GM08714 (cell line): ENCODE measurements at regions not wholly inside any gene's neighbourhood (a gene's known extent, or its start where the extent isn't known, plus 50 kb on each side); places are given as distances from the start of the nearest gene placed in this dataset.

Source experiments
- H3K4me3 ChIP-seq: fragments of 200-500 bp; sonication (Bioruptor generic); 2 replicates; pipeline ENCODE4 v1.5.1; 2014; ENCODE audit warnings: mild to moderate bottlenecking, low read length, inconsistent platforms
- ZNF274 ChIP-seq: IDR thresholded peaks from 2 replicates; pipeline ENCODE4 v1.6.1; 2012; ENCODE audit warnings: mild to moderate bottlenecking, low read depth, low read length

DNA sequence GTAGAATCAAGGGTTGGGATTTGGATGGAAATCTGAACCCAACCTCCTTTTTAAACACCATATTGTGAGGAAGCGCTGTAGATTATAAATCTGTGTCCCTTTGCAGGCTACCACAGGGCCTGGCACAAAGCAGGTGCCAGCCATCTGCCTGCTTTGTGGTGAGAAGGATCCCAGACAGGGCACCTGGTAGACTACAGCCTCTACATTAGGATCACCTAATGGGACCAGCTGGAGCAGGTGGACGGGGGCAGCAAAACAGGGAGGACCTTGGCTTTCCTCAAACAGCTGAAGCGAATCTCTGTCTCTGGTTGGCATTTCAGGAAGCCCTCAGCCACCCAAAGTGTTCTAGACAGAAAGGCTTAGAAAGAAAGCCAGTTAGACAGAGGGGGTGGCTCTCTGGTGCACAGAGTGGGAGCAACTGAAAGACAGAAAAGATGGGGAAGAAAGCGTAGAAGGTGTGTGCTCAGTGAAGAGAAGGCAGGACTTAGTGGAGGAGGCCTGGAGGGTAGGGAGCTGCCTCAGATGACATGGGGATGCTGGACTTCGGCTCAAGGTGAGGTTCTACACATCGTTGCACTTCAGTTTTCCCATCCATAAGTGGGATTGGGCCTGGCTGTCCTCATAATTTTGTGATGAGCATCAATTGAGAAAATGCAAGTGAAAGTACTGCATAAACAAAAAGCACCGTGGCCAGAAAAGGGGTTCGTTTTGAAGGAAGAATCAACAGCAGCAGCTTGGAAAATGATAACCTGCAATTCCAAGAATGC lies 350.8 kb downstream of the CYRIA start:
- no peak for TF ChIP-seq ZNF274
- H3K4me3 ChIP-seq = no peak overlapping the region

DNA sequence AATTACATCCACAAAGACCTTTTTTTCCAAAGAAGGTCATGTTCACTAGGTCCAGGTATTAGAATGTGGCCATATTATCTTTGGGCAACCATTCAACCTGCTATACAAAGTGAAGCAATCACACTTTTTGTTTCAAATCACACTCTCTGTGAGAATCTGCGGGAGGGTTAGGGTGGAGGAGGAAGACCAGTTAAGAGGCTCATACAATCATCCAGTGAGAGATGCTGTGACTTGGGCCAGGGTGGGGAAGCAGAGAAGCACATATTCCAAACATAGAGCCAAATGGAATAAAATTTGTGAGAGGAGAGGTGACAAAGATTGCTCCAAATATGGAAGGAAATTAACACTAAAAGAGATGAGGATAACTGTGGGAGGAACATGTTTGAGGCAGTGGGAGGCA lies 351.6 kb downstream of the CYRIA start:
- no peak overlapping the region for H3K4me3 ChIP-seq
- no peak for TF ChIP-seq ZNF274

DNA sequence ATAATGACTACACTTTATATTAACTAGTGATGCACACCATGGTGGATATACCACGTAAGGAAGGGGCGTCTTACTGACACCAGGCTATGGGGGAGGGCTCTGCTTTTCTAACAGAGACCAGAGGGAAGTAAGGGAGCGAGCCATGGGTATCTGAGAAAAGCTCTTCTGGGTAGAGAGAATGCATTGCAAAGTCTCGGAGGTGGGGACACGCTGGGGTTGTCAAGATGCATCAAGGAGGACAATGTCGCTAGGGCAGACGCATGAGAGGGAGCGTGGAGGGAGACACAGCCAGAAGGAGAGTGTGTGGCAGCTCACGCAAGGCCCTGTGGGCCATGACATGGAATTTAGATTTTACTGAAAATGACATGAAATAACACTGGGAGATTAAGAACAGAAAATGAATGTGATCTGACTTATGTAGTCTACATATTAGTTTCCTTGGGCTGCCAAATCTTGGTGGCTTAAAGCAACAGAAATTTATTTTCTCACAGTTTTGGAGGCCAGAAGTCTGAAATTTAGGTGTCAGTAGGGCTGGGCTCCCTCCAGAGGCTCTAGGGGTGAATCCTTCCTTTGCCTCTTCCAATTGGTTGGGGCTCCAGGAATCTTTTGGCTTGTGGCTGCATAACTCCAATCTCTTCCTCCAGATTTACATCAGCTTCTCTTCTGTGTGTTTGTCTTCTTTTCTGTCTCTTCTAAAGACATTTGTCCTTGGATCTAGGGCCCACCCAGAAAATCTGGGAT lies 352.2 kb downstream of the CYRIA start:
- TF ChIP-seq ZNF274 = no peak
- H3K4me3 ChIP-seq = no peak overlapping the region

DNA sequence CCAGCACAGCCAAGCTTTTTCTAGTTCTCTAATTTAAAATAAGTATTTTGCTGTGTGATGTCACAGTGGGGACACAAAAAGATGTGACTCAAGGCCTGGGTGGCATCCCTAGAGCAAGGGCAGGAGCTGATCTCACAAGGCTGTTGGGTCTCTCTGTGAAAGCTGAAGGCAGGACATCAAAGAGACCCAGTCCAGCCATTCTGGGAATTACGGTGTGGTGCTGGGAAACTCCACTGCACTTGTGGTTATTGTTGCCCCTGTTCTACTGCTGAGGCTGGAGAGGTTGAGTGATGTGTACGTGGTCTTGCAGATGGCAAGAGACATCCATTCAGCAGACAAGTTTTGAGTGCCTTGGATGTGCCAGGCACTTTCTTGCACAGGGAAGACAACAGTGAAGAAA lies 352.9 kb downstream of the CYRIA start:
- no peak overlapping the region for H3K4me3 ChIP-seq
- TF ChIP-seq ZNF274 = no peak

DNA sequence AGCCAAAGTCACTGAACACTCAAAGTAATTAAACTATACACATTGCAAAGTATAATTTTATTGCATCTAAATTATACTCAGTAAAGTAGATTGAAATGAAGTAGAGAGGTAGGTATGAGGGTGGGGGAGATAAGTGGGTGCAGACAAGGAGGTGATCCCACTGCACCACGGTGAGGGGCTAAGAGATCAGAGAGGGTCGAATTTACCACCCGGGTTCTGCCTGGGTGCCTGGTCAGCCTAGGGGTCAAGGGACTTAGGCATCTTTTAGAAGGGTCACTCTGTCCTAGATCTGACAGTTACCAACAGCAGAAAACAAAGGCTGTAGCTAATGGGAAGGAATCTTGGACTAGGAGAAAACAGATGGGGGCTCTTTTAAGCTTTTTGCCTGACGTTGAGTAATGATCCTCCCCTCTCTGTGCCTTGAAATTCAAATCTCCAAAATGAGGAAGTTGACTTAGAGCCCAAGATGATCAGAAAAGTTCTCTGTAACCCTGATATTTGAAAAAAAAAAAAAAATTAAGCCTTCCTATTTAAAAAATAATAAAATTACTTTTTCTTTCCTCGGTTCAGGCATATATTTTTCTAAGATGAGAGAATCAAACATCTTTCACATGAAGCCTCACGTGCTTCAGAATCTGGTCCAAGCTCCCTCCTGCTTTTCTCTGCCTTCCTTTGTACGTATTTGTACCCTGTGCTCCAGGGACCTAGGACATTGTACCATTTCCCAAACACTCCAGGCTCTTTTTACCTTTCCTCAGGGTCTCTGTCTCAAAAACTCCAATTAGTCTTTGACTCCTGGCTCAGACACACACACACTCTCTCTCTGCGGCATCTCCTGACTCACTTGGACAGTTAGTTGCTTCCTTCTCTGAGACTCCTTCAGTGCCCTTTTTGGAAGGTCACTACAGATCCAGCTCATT lies 353.9 kb downstream of the CYRIA start:
- H3K4me3 ChIP-seq = no peak overlapping the region
- TF ChIP-seq ZNF274 = no peak

DNA sequence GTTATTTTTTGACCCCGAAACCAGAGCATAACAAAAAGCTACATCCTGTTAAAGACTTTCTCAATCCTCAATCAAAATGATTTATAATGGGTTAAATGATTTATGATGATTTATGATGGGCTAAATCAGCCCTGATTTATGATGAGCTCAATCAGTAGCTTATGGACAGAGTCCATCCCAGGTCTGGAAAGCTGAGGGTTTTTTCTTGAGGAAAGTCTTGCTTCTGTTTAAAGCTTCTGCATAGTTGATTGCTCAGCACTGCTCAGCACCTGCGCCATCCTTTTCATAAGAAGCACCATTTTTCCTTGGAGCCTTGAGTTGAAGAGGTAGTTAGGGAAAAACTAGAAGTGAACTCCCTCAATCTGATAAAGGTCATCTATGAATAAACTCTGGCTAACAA lies 356.8 kb downstream of the CYRIA start:
- no peak for TF ChIP-seq ZNF274
- no peak overlapping the region for H3K4me3 ChIP-seq

DNA sequence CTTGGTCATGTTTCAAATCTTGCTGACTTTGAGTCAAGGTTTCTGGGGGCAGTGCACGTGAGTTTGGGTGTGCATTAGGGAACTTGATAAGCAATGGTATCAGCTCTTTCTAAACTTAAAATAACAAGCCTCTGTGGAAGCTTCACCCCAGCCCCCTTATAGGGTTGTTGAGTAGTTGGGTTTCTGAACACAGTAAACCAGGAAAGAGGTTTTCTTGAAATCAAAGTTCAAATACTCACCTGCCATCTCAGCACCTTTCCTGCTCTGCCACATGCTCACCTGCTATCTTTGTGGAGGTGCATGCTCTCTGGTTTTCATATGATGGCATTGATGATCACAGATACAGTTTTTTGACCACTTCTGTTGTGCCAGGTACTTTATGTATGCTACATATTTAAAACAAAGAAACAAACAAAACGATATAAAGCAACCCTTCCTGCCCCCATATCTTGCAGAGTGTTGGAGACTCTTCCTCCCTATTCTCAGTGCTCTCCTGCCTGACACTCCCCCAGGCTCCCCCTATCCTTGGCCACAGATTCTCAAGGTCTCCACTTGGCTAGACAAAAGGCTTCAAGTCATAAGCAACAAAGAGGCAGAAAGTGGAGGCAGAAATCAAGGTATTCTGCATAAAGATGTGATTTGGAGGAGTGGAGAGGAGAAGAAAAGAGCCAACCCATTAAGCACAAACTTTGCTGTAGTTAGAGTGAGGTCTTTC lies 360.6 kb downstream of the CYRIA start:
- no peak overlapping the region for H3K4me3 ChIP-seq
- no peak for TF ChIP-seq ZNF274

DNA sequence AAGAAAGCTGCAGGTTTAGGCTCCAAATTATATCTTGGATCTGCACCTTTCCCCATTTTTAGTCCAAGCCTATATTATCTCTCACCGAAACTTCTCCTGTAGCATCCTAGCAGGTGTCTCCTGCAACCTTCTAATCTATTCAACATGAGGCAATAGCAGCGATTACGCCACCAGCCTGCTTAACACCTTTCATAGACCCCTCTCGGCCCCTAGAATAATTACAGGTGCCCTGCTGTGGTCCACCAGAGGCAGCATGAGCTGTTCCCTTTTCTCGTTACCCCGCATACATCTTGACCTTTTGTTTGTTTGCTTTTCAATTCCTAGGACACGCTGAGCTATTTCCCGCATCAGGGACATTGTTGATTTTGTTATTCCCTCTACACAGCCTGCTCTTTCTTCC lies 361.9 kb downstream of the CYRIA start:
- no peak overlapping the region for H3K4me3 ChIP-seq
- no peak for TF ChIP-seq ZNF274

DNA sequence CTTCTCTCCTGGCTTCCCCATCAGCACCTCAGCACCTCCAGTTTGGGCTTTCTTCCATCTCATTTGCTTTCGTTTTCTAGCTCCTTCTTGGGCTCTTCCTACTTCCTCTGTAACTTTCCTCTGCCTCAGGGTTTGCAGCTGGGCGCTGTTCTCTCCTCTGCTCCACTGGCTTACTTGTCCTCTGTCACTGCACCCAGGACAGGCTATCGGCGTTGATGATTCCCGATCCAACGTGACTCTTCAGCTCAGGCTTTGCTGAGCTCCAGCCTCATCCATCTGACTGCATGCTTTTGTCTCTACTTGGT lies 362.4 kb downstream of the CYRIA start:
- no peak overlapping the region for H3K4me3 ChIP-seq
- no peak for TF ChIP-seq ZNF274

DNA sequence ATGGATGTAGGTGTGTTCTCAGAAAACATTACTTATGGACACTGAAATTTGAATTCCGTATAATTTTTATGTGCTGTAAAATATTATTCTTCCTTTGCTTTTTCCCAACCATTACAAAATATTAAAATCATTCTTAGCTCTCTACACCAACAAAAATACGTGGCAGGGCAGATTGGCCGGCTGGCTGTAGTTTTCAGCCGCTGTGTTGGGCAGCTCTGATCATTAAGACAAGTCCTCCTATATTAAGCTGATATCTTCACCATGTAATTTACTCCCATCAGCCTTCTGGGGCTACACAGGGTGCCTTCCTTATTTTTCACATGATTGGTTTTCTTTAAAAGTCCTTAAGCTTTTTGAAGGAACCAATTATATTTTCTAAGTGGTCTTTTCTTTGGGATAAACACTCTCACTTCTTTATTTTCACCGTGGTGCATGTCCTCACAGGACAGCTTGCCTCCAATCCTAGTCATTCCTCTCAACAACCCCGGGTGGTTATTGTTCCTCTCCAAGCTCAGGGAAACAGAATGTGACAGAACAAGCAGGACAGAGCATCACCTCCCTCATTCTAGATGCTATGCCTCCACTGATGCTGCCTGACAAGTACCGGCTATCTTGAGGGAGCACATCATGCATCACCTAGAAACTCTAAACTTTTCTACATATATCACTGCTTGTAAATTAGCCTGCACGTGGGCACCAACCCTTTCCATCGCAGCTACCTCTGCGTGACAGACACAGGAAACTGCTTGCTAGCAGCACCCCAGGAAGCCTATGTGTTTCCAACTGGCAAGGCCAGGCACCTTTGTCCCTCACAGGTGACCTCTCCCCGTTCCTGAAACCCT lies 362.3 kb downstream of the MYCN start:
- TF ChIP-seq ZNF274 = no peak
- H3K4me3 ChIP-seq = no peak overlapping the region

DNA sequence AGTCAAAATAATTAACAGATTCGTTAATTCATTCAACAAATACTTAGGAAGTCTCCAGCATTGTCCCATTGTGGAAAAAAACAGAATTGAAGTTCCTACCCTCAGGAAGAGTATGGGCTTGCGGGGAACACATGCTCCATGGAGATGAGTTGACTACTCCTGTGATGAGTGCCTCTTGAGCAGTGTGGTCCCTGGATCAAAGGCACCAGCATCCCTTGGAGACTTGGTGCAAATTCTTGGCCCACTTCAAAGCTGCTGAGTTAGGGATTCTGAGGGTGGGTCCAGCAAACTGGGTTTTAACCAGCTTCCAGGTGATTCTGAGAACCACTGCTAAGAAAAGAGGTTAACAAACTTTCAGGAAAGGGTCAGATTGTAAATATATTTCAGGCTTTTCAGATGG lies 361.6 kb downstream of the MYCN start:
- no peak for TF ChIP-seq ZNF274
- H3K4me3 ChIP-seq = no peak overlapping the region

DNA sequence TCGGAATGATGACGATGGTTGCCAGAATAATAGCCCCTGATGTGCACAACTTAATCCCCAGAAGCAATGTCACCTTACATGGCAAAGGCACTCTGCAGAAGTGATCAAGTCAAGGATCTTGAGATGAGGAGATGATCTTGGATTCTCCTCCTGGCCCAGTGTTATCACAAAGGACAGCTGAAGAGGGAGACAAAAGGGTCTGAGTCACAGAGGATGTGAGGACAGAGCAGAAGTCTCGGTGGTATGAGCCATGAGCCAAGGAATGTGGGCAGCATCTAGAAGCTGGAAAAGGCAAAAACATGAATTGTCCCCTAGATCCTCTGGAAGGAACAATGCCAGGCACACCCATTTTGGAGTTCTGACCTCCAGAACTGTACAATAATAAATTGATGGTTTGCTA lies 358.5 kb downstream of the MYCN start:
- no peak for TF ChIP-seq ZNF274
- no peak overlapping the region for H3K4me3 ChIP-seq
